ENCODE measurements at regions not wholly inside any gene's neighbourhood (a gene's known extent, or its start where the extent isn't known, plus 50 kb on each side); places are given as distances from the start of the nearest gene placed in this dataset.
"Not testable (repeated sequence)": the region's sequence is repeated elsewhere in the genome, so short reads cannot be mapped to it uniquely, and the experiment has no call there.

DNA sequence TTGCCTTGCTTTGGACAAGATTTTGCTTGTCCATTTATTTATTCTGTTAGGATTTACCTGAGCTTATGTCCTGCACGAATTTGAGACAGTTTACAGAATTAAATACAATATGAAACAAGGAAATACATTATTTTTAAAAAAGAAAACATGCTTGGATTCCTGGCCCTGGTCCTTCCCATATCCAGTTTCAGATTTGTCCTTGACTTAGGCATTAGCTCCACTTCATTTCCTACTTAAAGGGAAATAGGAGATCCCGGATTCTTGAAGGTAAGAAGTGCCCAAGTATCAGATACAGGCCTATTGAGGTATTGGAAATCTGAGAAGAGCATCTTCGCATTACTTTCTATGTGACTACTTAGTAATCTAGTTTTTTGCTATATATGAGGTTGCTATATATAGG is 672.0 kb downstream of the SI start:
- H4K20me1 ChIP-seq (ENCODE audit: insufficient read depth, low read length) = no peaks in the 10 kb centered on the region
- H3F3A ChIP-seq (ENCODE audit: insufficient read depth, low read length) = no peaks in the 10 kb centered on the region
- no peaks in the 10 kb centered on the region for H3K9me3 ChIP-seq (ENCODE audit: low read length)

DNA sequence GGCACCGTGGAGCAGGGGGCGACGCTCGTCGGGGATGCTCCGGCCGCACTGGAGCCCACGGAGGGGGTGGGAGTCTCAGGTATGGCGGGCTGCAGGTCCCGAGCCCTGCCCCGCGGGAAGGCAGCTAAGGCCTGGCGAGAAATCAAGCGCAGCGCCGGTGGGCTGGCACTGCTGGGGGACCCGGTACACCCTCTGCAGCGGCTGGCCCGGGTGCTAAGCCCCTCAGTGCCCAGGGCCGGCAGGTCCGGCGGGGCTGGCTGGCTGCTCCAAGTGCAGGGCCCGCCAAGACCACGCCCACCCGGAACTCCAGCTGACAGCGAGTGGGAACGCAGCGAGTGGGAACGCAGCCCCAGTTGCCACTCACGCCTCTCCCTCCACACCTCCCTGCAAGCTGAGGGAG is 676.4 kb downstream of the SI start:
- no peak overlapping the region for H3K4me2 ChIP-seq (ENCODE audit: low read length)
- H3F3A ChIP-seq (ENCODE audit: insufficient read depth, low read length) = no peaks in the 10 kb centered on the region
- H3K27me3 ChIP-seq (ENCODE audit: insufficient read depth, low read length) = no peaks in the 10 kb centered on the region
- no peaks in the 10 kb centered on the region for H3K9me3 ChIP-seq (ENCODE audit: low read length)
- H3K79me2 ChIP-seq (ENCODE audit: insufficient read depth, low read length) = no peaks in the 10 kb centered on the region
- H3K27ac ChIP-seq (ENCODE audit: low read depth, low read length, poor library complexity, severe bottlenecking) = no peak overlapping the region
- no peak overlapping the region for H3K4me3 ChIP-seq (ENCODE audit: low read depth, low read length, poor library complexity, severe bottlenecking)
- TF ChIP-seq, protein P1, sequence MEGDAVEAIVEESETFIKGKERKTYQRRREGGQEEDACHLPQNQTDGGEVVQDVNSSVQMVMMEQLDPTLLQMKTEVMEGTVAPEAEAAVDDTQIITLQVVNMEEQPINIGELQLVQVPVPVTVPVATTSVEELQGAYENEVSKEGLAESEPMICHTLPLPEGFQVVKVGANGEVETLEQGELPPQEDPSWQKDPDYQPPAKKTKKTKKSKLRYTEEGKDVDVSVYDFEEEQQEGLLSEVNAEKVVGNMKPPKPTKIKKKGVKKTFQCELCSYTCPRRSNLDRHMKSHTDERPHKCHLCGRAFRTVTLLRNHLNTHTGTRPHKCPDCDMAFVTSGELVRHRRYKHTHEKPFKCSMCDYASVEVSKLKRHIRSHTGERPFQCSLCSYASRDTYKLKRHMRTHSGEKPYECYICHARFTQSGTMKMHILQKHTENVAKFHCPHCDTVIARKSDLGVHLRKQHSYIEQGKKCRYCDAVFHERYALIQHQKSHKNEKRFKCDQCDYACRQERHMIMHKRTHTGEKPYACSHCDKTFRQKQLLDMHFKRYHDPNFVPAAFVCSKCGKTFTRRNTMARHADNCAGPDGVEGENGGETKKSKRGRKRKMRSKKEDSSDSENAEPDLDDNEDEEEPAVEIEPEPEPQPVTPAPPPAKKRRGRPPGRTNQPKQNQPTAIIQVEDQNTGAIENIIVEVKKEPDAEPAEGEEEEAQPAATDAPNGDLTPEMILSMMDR (IDR thresholded peaks at IDR 0.05; ENCODE audit: low read length) = no peak
- TF ChIP-seq EZH2 (IDR thresholded peaks at IDR 0.05; ENCODE audit: borderline replicate concordance, low read length) = no peak
- no peaks in the 10 kb centered on the region; the same call in 1 of the 2 replicates for H3K9me2 ChIP-seq (ENCODE audit: low read depth, low read length)
- no peaks in the 10 kb centered on the region for H3K4me1 ChIP-seq (ENCODE audit: insufficient read depth, low read length, severe bottlenecking)
- no peak overlapping the region for H2AFZ ChIP-seq (ENCODE audit: low read length)
- H3K9ac ChIP-seq (ENCODE audit: low read length) = no peak overlapping the region
- no peaks in the 10 kb centered on the region for H4K20me1 ChIP-seq (ENCODE audit: insufficient read depth, low read length)
- H3K36me3 ChIP-seq (ENCODE audit: insufficient read depth, low read length) = no peaks in the 10 kb centered on the region

More for the DNA sequence above, 672.0 kb downstream of the SI start:
- Histone ChIP-seq H3K9ac (ENCODE audit: low read length) (no peak overlapping the region), H3K9me2 (ENCODE audit: low read depth, low read length) (no peaks in the 10 kb centered on the region), H3K27ac (ENCODE audit: low read depth, low read length, poor library complexity, severe bottlenecking) (no peak overlapping the region), H3K4me2 (ENCODE audit: low read length) (no peak overlapping the region), H2AFZ (ENCODE audit: low read length) (no peak overlapping the region), H3K36me3 (ENCODE audit: insufficient read depth, low read length) (no peaks in the 10 kb centered on the region), H3K79me2 (ENCODE audit: insufficient read depth, low read length) (no peaks in the 10 kb centered on the region), H3K4me1 (ENCODE audit: insufficient read depth, low read length, severe bottlenecking) (no peaks in the 10 kb centered on the region), H3K27me3 (ENCODE audit: insufficient read depth, low read length) (no peaks in the 10 kb centered on the region), H3K4me3 (ENCODE audit: low read depth, low read length, poor library complexity, severe bottlenecking) (no peak overlapping the region)
- TF ChIP-seq, protein P1 (IDR thresholded peaks at IDR 0.05; ENCODE audit: low read length) = no peak
- TF ChIP-seq EZH2 (IDR thresholded peaks at IDR 0.05; ENCODE audit: borderline replicate concordance, low read length) = no peak

DNA sequence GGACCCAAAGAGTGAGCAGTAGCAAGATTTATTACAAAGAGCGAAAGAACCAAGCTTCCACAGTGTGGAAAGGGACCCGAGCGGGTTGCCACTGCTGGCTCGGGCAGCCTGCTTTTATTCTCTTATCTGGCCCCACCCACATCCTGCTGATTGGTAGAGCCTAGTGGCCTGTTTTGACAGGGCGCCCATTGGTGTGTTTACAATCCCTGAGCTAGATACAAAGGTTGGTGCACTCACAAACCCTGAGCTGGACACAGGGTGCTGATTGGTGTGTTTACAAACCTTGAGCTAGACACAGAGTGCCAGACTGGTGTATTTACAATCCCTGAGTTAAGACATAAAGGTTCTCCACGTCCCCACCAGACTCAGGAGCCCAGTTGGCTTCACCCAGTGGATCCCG is 676.9 kb downstream of the SI start:
- H3K9me3 ChIP-seq (ENCODE audit: low read length) = not testable (repeated sequence)

DNA sequence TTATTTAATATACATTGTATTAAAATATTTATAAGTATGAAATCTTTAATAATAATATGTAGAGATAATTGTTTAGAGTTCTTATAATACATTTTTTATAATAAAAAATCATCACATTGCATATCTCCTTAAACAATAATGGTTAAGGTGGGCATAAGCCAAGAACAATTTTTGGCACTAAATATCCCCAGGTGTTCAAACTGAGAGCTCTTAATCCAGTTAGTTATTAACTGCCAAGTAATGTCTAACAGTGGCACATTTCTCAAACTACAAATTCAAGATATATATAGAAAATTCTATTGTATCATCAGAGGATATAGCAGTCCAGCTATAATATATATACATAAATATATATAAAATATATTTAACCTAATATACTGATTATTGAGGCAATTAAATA is 680.8 kb downstream of the SI start:
- no peak for TF ChIP-seq EZH2 (IDR thresholded peaks at IDR 0.05; ENCODE audit: borderline replicate concordance, low read length)
- TF ChIP-seq, protein P1 (IDR thresholded peaks at IDR 0.05; ENCODE audit: low read length) = no peak
- H3K4me3 ChIP-seq (ENCODE audit: low read depth, low read length, poor library complexity, severe bottlenecking) = no peak overlapping the region
- no peaks in the 10 kb centered on the region for H3K79me2 ChIP-seq (ENCODE audit: insufficient read depth, low read length)
- H3K36me3 ChIP-seq (ENCODE audit: insufficient read depth, low read length) = no peaks in the 10 kb centered on the region
- H2AFZ ChIP-seq (ENCODE audit: low read length) = no peak overlapping the region
- no peaks in the 10 kb centered on the region for H4K20me1 ChIP-seq (ENCODE audit: insufficient read depth, low read length)
- no peak overlapping the region for H3K27ac ChIP-seq (ENCODE audit: low read depth, low read length, poor library complexity, severe bottlenecking)
- no peaks in the 10 kb centered on the region for H3K9me3 ChIP-seq (ENCODE audit: low read length)
- H3K4me1 ChIP-seq (ENCODE audit: insufficient read depth, low read length, severe bottlenecking) = no peaks in the 10 kb centered on the region
- no peaks in the 10 kb centered on the region for H3K27me3 ChIP-seq (ENCODE audit: insufficient read depth, low read length)
- no peak overlapping the region for H3K9ac ChIP-seq (ENCODE audit: low read length)
- H3K9me2 ChIP-seq (ENCODE audit: low read depth, low read length) = no peaks in the 10 kb centered on the region; the same call in 1 of the 2 replicates
- no peaks in the 10 kb centered on the region for H3F3A ChIP-seq (ENCODE audit: insufficient read depth, low read length)
- H3K4me2 ChIP-seq (ENCODE audit: low read length) = no peak overlapping the region

More for the DNA sequence above, 676.9 kb downstream of the SI start:
- not testable (repeated sequence) for H3F3A ChIP-seq (ENCODE audit: insufficient read depth, low read length); H3K27me3 ChIP-seq (ENCODE audit: insufficient read depth, low read length); H3K4me3 ChIP-seq (ENCODE audit: low read depth, low read length, poor library complexity, severe bottlenecking); H3K4me2 ChIP-seq (ENCODE audit: low read length); H3K79me2 ChIP-seq (ENCODE audit: insufficient read depth, low read length); H3K9ac ChIP-seq (ENCODE audit: low read length); H2AFZ ChIP-seq (ENCODE audit: low read length); H3K9me2 ChIP-seq (ENCODE audit: low read depth, low read length); H3K36me3 ChIP-seq (ENCODE audit: insufficient read depth, low read length); H3K4me1 ChIP-seq (ENCODE audit: insufficient read depth, low read length, severe bottlenecking); H4K20me1 ChIP-seq (ENCODE audit: insufficient read depth, low read length); H3K27ac ChIP-seq (ENCODE audit: low read depth, low read length, poor library complexity, severe bottlenecking)
